ENCODE measurements at regions not wholly inside any gene's neighbourhood (a gene's known extent, or its start where the extent isn't known, plus 50 kb on each side); places are given as distances from the start of the nearest gene placed in this dataset.

GRCh38 chr4:104811727-104812126 is 317.0 kb upstream of the CXXC4 start:
- TF ChIP-seq HMGXB4 (CRISPR knock-in tag; IDR thresholded peaks at IDR 0.05; ENCODE audit: borderline replicate concordance) = no peak
- no peak for TF ChIP-seq RARB (CRISPR knock-in tag; IDR thresholded peaks at IDR 0.05)
- TF ChIP-seq SREBF2 (IDR thresholded peaks at IDR 0.05) = no peak
- no peak for TF ChIP-seq RFX5 (IDR thresholded peaks at IDR 0.05)
- no peak for TF ChIP-seq KDM1A (IDR thresholded peaks at IDR 0.05; ENCODE audit: low read depth)
- no peak for TF ChIP-seq MAX (IDR thresholded peaks at IDR 0.05)
- no peak for TF ChIP-seq HDAC2 (IDR thresholded peaks at IDR 0.05)
- TF ChIP-seq TFCP2L1 (CRISPR knock-in tag; IDR thresholded peaks at IDR 0.05) = no peak
- TF ChIP-seq PBX3 (IDR thresholded peaks at IDR 0.05) = no peak
- no peak for TF ChIP-seq BCL3 (IDR thresholded peaks at IDR 0.05)
- TF ChIP-seq FOSL2 (IDR thresholded peaks at IDR 0.05) = no peak
- no peak for TF ChIP-seq FOSL2 (CRISPR knock-in tag; IDR thresholded peaks at IDR 0.05)
- no peak for TF ChIP-seq KDM5A (IDR thresholded peaks at IDR 0.05)
- no peak for TF ChIP-seq ZNF302 (CRISPR knock-in tag; IDR thresholded peaks at IDR 0.05)
- ChIA-PET POLR2A (no interaction called here), CTCF (no interaction called here)
- Histone ChIP-seq H3K4me1 (no peaks in the 10 kb centered on the region), H3K4me3 (no peak overlapping the region), H3K9me3 (no peaks in the 10 kb centered on the region), H3K4me2 (no peak overlapping the region), H3K27ac (no peak overlapping the region)
- WGBS (ENCODE audit: missing lambda C conversion rate) = 12% methylated on average over 3 of the region's 3 CpGs
- ATAC-seq (no peak), FAIRE-seq (no peak), DNase-seq (ENCODE audit: low read depth in 1 of 2, low spot score in 1 of 2) (no peak)

GRCh38 chr4:104815665-104816064 is 321.0 kb upstream of the CXXC4 start:
- Histone ChIP-seq H3K9me3 (no peaks in the 10 kb centered on the region), H3K4me2 (no peak overlapping the region), H3K27ac (no peak overlapping the region), H3K4me1 (no peaks in the 10 kb centered on the region), H3K4me3 (no peak overlapping the region)
- TF ChIP-seq EHMT2 (IDR thresholded peaks at IDR 0.05; ENCODE audit: low read depth) = no peak
- TF ChIP-seq KDM5A (IDR thresholded peaks at IDR 0.05) = no peak
- TF ChIP-seq SREBF2 (IDR thresholded peaks at IDR 0.05) = no peak
- no peak for TF ChIP-seq RNF2 (IDR thresholded peaks at IDR 0.05; ENCODE audit: borderline replicate concordance, low read depth)
- no peak for TF ChIP-seq ZNF302 (CRISPR knock-in tag; IDR thresholded peaks at IDR 0.05)
- TF ChIP-seq TP53 (CRISPR knock-in tag; IDR thresholded peaks at IDR 0.05) = no peak
- no peak for TF ChIP-seq CBX8 (IDR thresholded peaks at IDR 0.05)
- no peak for TF ChIP-seq CEBPB (IDR thresholded peaks at IDR 0.05)
- DNase-seq (ENCODE audit: low read depth in 1 of 2, low spot score in 1 of 2) = peak in 1 of 2 experiments; percentile 5
- FAIRE-seq = no peak
- ChIA-PET POLR2A (no interaction called here), CTCF (no interaction called here)
- 0% methylated on average over 1 of the region's 1 CpG for WGBS (ENCODE audit: missing lambda C conversion rate)
- ATAC-seq = no peak

GRCh38 chr4:104818579-104818978 is 323.9 kb upstream of the CXXC4 start:
- Histone ChIP-seq H3K4me3 (no peak overlapping the region), H3K4me1 (no peaks in the 10 kb centered on the region), H3K27ac (no peak overlapping the region), H3K9me3 (no peaks in the 10 kb centered on the region), H3K4me2 (no peak overlapping the region)
- 36% methylated on average over 4 of the region's 4 CpGs for WGBS (ENCODE audit: missing lambda C conversion rate)
- POLR2A ChIA-PET = no interaction called here
- DNase-seq (ENCODE audit: low read depth in 1 of 2, low spot score in 1 of 2) = no peak
- CTCF ChIA-PET = no interaction called here
- FAIRE-seq = no peak
- no peak for ATAC-seq
- TF ChIP-seq TFCP2L1 (CRISPR knock-in tag; IDR thresholded peaks at IDR 0.05) = no peak
- TF ChIP-seq REST (IDR thresholded peaks at IDR 0.05) = no peak
- TF ChIP-seq SREBF2 (IDR thresholded peaks at IDR 0.05) = no peak
- TF ChIP-seq CHD4 (IDR thresholded peaks at IDR 0.05; ENCODE audit: borderline replicate concordance) = no peak
- TF ChIP-seq ZNF302 (CRISPR knock-in tag; IDR thresholded peaks at IDR 0.05) = no peak
- TF ChIP-seq TP53 (CRISPR knock-in tag; IDR thresholded peaks at IDR 0.05) = no peak
- TF ChIP-seq NFE2L2 (conservative IDR thresholded peaks at IDR 0.05; ENCODE audit: low read length) = no peak
- TF ChIP-seq MAFK (IDR thresholded peaks at IDR 0.05; ENCODE audit: partially characterized antibody) = no peak
- TF ChIP-seq MAZ (IDR thresholded peaks at IDR 0.05; ENCODE audit: borderline replicate concordance, low read depth, low read length) = no peak
- no peak for TF ChIP-seq ATOH8 (CRISPR knock-in tag; IDR thresholded peaks at IDR 0.05; ENCODE audit: low read depth)
- TF ChIP-seq GATA3 (IDR thresholded peaks at IDR 0.05; ENCODE audit: borderline replicate concordance) = no peak
- TF ChIP-seq BHLHE40 (IDR thresholded peaks at IDR 0.05; ENCODE audit: low read depth, low read length) = no peak

All from A549 (cell line).